ENCODE measurements at regions not wholly inside any gene's neighbourhood (a gene's known extent, or its start where the extent isn't known, plus 50 kb on each side); places are given as distances from the start of the nearest gene placed in this dataset.

GRCh38 chr10:21039721-21040120 lies 142.6 kb upstream of the NEBL start:
- no peak for TF ChIP-seq TCF7L2 (IDR thresholded peaks at IDR 0.05; ENCODE audit: low read depth, low read length)
- no peak for TF ChIP-seq CTCF (IDR thresholded peaks at IDR 0.05)
- TF ChIP-seq REST (IDR thresholded peaks at IDR 0.05; ENCODE audit: insufficient read depth in 1 of 2, low read depth in 2 of 2, low read length in 1 of 2), result no peak
- TF ChIP-seq POLR2AphosphoS5 (IDR thresholded peaks at IDR 0.05; ENCODE audit: low read depth, low read length), result no peak
- no peak for TF ChIP-seq SIN3A (IDR thresholded peaks at IDR 0.05; ENCODE audit: borderline replicate concordance, insufficient read depth, low read depth, low read length)
